ENCODE measurements at regions not wholly inside any gene's neighbourhood (a gene's known extent, or its start where the extent isn't known, plus 50 kb on each side); places are given as distances from the start of the nearest gene placed in this dataset.
A peak's percentile ranks its signal among the peaks of the same experiment; 100 is the strongest.

DNA sequence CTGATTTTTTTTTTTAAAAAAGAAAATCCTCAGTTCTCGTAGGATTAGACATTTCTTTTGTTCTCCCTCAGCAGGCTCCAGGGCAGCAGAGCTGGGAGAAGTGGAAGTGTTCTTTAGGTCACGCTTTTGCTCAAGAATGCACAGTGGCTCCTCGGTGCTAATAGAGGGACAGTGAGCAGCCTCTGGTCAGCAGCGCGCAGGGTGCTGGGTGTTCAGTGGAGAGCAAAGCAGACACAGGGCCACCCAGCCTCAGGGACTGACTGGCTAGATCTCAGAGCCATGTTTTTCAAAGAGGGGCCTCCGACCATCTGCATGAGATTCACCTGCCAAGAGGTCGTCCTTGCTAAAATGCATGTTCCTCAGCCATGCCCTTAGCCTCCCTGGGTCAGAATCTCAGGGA lies 218.8 kb downstream of the HAUS1 start:
- DNase-seq (ENCODE audit: low spot score) = no peak

GRCh38 chr18:46324087-46324955 lies 220.1 kb downstream of the HAUS1 start:
- DNase-seq (ENCODE audit: low spot score) = peak; percentile 57

DNA sequence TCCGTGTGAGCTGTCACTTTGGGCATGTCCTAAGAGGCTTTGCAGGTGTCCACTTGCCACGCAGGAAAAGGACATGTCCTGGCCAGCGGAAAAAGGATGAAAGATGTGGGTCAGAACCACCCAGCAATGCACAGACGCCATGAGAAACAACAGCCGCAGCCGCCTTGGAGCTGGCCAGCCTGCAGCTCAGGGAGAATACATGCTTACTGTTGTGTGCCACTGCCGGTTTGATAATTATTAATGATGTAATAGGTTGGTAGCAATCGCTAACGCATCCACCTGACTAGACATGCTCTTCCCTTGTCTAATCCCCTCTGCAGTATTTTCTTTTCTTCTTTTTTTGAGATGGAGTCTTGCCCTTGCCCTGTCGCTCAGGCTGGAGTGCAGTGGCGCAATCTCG lies 221.7 kb downstream of the HAUS1 start:
- DNase-seq (ENCODE audit: low spot score) = no peak

- no peak for DNase-seq (ENCODE audit: low spot score)
Observed at GRCh38 chr18:46329736-46330246, 225.6 kb downstream of the HAUS1 start.

- no peak for DNase-seq (ENCODE audit: low spot score)
Observed at GRCh38 chr18:46331316-46331715, 227.1 kb downstream of the HAUS1 start.

- DNase-seq (ENCODE audit: low spot score) = no peak
Observed at GRCh38 chr18:46332286-46332801, 228.2 kb downstream of the HAUS1 start.

GRCh38 chr18:46332921-46333341 lies 228.7 kb downstream of the HAUS1 start:
- no peak for DNase-seq (ENCODE audit: low spot score)

DNA sequence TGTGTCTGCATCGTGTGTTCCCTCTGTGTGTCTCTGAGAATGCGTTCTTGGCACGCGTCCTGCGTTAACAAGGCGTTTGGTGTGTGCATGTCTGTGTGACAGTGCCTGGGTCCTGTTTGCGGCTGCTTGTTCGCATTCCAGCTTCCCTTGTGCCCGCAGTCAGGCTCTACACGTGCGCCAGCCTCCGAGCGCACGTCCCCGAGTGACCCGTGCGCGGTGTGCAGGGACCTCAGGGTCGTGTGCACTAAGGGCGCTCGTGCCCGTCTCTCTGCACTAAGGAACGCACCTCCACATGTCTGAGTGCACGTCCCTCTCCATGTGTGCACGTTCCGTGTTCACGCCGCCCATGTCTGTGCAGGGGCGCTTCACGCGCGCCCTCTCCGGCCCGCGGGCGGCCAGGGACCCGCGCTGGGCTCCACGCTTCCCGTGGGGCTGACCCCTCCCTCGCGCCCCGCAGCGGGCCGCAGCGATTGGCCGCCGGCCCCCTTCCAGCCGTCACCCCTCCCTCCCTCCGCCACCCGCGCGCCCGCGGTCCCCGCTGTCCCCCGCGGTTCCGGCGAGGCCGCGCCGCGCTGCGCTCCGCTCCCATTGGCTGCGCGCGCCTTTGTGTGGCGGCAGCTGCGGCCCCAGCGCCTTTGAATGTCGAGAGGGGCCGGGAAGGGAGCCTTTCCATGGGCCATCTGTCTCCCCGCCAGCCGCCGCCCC lies 229.4 kb downstream of the HAUS1 start:
- no peak for DNase-seq (ENCODE audit: low spot score)

DNA sequence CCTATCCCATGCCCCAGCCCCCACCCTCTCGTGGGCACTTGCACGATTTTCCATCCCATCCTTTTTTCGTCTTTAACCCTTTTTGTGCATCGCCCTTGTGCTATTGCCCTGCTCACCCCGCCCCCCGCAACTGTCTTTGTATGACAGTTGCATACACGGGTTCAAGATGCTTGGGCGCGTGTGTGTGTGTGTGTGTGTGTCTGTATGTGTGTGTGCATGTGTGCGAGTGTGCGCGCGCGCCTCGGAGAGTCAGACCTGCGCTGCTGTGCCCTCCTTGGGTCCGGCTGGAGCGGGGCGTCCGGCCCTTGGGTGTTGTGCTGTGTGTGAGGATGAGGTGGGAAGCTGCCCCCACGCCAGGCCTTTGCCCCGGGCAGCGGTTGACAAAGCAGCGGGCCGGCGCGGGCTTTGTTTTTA lies 230.7 kb downstream of the HAUS1 start:
- peak; percentile 30 for DNase-seq (ENCODE audit: low spot score)

DNA sequence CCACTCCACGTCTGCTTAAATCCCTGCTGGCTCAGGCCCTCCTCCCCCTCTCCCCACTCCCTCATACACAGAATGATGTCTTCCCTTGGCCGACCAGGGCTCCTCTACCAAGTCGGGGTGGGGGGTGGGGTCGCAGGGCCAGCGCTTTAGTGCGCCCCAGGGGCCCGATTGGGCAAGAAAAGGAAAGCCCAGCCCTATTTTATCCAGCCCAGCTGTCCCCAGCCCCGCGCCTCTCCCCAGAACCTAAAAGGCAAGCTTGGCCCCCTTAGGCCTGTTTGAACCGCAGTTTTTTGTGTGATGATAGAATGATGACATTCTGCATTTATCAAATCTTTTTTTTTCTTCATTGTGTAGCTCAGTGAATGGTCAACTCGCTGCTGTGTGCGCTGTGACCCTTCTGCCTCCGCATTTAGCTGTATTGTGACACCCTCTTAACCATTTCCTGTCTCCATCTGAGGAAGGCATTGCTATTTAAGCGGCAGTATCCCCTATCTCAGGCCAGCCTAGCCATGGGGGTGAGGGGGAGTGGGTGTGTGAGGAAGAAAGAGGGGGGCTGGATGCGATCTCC lies 231.4 kb downstream of the HAUS1 start:
- peak; percentile 51 for DNase-seq (ENCODE audit: low spot score)

GRCh38 chr18:46336278-46337111 lies 232.3 kb downstream of the HAUS1 start:
- no peak for DNase-seq (ENCODE audit: low spot score)

DNA sequence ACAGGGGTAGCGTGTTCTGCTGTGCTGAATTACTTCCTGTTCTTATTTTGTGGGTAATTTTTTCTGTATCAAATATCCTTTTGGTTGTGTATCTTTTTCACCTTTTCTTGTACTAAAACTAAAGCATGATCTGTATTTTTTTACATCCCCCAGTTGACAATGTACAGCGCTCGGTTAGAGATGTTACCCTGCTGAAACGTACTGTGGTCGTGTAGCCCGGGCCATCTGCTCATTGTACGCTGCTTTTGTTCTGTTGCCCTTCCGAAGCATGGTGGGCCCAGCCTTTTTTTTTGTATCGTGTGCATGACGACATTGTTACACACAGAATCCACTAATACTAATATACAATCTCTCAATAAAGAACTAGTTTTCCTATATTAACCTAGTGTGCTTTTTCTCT lies 233.1 kb downstream of the HAUS1 start:
- no peak for DNase-seq (ENCODE audit: low spot score)

DNA sequence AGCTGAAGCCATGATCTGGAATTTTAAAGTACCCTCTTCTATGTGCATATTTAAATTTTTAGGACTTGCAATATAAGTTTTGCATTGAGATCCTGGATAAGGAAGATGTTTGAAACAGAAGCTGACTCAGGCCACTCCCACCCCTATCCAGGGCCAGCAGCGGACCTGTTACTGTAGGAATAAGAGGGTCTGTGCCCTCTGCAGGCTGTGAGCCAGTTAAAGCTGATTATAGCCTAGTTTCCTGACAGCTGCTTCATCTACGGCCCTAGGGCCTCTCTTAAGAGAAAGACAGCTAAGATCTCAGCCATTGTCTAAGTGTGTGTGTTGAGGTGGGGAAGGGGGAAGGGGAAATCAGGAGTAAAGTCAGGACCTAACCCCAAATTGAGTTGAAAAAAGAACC lies 234.0 kb downstream of the HAUS1 start:
- DNase-seq (ENCODE audit: low spot score) = no peak

- no peak for DNase-seq (ENCODE audit: low spot score)
Observed at GRCh38 chr18:46338766-46339165, 234.6 kb downstream of the HAUS1 start.

DNA sequence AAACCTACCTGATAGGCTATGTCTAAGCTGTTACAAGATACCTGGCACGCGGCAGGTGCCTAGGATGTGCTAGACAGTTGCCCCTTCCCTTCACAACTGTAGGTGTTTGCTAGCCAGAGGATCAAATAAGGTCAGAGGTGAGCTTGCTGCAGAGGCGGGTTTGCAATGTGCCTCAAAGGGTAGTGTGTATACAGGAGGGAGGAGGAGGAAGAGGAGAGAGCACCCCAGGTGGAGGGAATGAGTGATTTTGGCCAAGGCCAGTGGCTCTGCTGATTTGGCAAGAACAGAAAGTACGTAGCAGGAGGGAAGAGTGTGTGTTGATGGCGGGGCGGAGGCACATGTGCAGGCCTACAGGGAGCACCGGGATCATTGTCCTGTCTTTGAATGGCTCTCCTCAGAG lies 236.5 kb downstream of the HAUS1 start:
- DNase-seq (ENCODE audit: low spot score) = no peak

- no peak for DNase-seq (ENCODE audit: low spot score)
Observed at GRCh38 chr18:46341986-46342525, 237.9 kb downstream of the HAUS1 start.

- no peak for DNase-seq (ENCODE audit: low spot score)
Observed at GRCh38 chr18:46343456-46343855, 239.3 kb downstream of the HAUS1 start.

GRCh38 chr18:46343931-46344372 lies 239.8 kb downstream of the HAUS1 start:
- DNase-seq (ENCODE audit: low spot score) = peak; percentile 57

DNA sequence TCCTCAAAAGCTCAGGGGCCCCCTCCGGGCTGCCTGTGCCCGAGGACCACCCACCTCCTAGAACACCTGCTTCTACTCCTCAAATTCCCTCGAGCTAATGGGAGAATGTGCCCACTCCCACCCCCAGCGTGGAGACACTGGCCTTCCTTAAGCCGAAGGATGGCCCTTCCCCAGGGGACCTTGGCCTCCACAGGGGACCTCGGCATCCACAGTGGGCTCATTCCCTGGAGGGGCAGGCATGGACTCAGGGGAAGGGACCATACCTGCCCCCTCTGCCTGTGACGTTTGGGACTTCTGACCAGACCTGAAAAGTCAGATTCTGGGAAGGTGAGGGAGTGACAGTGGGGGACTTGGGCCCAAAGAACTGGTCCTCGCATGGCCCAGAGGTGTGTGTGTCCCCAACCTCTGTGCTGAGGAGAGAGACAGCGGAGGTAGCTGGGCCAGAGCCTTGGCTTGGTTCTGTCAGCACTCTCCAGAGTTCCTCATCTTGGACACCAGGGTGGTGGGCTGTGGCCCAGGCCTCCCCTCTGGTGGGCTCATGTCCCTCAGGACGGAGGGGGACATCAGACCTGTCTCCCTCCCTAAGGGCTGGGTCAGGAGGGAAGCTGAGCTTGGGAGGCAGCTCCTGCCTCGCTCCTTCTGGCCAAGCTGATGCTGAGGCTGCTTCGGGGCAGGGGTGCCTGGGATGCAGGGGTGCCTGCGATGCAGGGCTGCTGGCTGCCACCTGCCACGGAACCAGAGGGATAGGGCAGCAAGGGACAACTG lies 240.4 kb downstream of the HAUS1 start:
- DNase-seq (ENCODE audit: low spot score) = no peak

DNA sequence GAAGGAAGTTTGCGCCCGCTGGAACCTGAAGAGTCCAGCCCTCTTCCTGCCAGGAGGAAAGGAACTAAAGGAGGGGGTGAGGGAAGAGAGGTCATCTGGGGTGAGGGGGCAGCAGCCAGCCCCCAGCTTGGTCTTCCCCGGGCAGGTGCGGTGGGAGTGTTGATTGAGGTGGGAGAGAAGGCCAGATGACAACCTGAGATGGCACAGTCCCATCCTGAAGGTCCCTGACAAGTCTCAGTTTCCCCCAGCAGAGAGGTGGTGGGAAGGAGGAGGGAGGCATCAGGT lies 240.9 kb downstream of the HAUS1 start:
- DNase-seq (ENCODE audit: low spot score) = no peak

DNA sequence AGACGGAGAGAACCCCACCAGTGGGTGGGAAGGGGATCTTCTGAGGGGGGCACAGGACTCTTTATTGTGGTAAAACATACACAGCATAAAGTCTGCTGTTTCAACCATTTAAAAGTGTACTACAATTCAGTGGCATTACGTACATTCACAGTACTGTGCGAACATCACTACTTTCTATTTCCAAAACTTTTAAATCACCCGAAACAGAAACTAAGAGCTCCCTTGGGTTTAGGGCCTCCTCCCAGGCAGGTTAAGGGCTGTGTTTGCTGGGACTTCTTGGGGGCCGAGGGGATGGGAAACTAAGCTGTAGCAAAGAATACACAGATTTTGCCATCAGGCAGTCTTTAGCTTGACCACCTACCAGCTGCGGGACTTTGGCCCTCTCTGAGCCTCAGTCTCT lies 242.0 kb downstream of the HAUS1 start:
- no peak for DNase-seq (ENCODE audit: low spot score)
